K562 (cell line): ENCODE measurements at regions not wholly inside any gene's neighbourhood (a gene's known extent, or its start where the extent isn't known, plus 50 kb on each side); places are given as distances from the start of the nearest gene placed in this dataset.

Experiments
- CLOCK ChIP-seq: fragments of 250-450 bp; sonication (Bioruptor Pico); IDR thresholded peaks from 2 replicates; pipeline ENCODE4 v1.4.0; 2020; ENCODE audit warnings: mild to moderate bottlenecking, moderate library complexity, borderline replicate concordance
- CXXC5 ChIP-seq: fragments of 250-450 bp; sonication (Bioruptor Pico); IDR thresholded peaks from 2 replicates; pipeline ENCODE4 v1.8.0; 2022; ENCODE audit warnings: inconsistent platforms, mild to moderate bottlenecking, moderate library complexity
- EP400 ChIP-seq: fragments of 450-650 bp; IDR thresholded peaks from 2 replicates; pipeline ENCODE4 v1.6.1; 2017; ENCODE audit warnings: antibody characterized with exemption, mild to moderate bottlenecking, moderate library complexity
- HSF4 ChIP-seq: fragments of 250-450 bp; sonication (Bioruptor Pico); IDR thresholded peaks from 2 replicates; pipeline ENCODE4 v2.1.2; 2022; ENCODE audit warnings: mild to moderate bottlenecking, moderate library complexity, borderline replicate concordance
- JUND ChIP-seq, 2 experiments: IDR thresholded peaks; 2 replicates in 1 of 2; 3 replicates in 1 of 2; pipeline ENCODE4 v1.6.1; 2011; ENCODE audit warnings: borderline replicate concordance in 2 of 2, low read depth in 2 of 2, low read length in 2 of 2, improper control_type of control experiment in 1 of 2, missing biosample characterization in 1 of 2, missing genetic modification characterization in 1 of 2, missing genetic modification reagents in 1 of 2
- SMAD4 ChIP-seq: fragments of 250-450 bp; sonication (Bioruptor Pico); conservative IDR thresholded peaks from 2 replicates; pipeline ENCODE4 v1.8.0; 2021; ENCODE audit warnings: inconsistent platforms, mild to moderate bottlenecking, moderate library complexity
- SMC3 ChIP-seq: conservative IDR thresholded peaks from 2 replicates; pipeline ENCODE4 v1.6.1; 2011; ENCODE audit warnings: low read depth, low read length, improper control_type of control experiment; ENCODE audit not compliant: insufficient read depth
- TAF9B ChIP-seq: fragments of 450-650 bp; IDR thresholded peaks from 2 replicates; pipeline ENCODE4 v1.6.1; 2018; ENCODE audit warnings: mild to moderate bottlenecking; ENCODE audit not compliant: partially characterized antibody
- TOE1 ChIP-seq, 2 experiments: fragments of 450-650 bp in 1 of 2; sonication (generic) in 1 of 2; formaldehyde crosslinking in 1 of 2; IDR thresholded peaks; 2 replicates each; pipeline versions ENCODE4 v1.7.1 to v1.8.0; 2016 to 2022; ENCODE audit warnings: borderline replicate concordance in 2 of 2, mild to moderate bottlenecking in 2 of 2, antibody characterized with exemption in 1 of 2, inconsistent platforms in 1 of 2, low read depth in 1 of 2, missing genetic modification reagents in 1 of 2, moderate library complexity in 1 of 2
- TRIM24 ChIP-seq, 2 experiments: fragments of 450-650 bp; IDR thresholded peaks; 2 replicates each; pipeline ENCODE4 v1.6.1; 2016
- ZNF174 ChIP-seq: fragments of 250-450 bp; sonication (Bioruptor Pico); IDR thresholded peaks from 2 replicates; pipeline ENCODE4 v1.4.0; 2020; ENCODE audit warnings: mild to moderate bottlenecking
- ZNF354B ChIP-seq: fragments of 250-450 bp; sonication (Bioruptor Pico); IDR thresholded peaks from 2 replicates; pipeline ENCODE4 v1.4.0; 2020
- ZNF384 ChIP-seq: IDR thresholded peaks from 2 replicates; pipeline ENCODE4 v1.6.1; 2012; ENCODE audit warnings: low read depth, low read length, improper control_type of control experiment
- ZNF75A ChIP-seq: fragments of 450-650 bp; formaldehyde crosslinking; IDR thresholded peaks from 2 replicates; pipeline ENCODE4 v1.4.0; 2020; ENCODE audit warnings: mild to moderate bottlenecking
- TF ChIP-seq, protein P1 (sequence below): sonication (generic); formaldehyde crosslinking; IDR thresholded peaks from 2 replicates; pipeline ENCODE4 v1.8.0; 2022; ENCODE audit warnings: mild to moderate bottlenecking, low read depth, missing genetic modification reagents
- TF ChIP-seq, protein P2 (sequence below): fragments of 250-450 bp; sonication (Bioruptor Pico); IDR thresholded peaks from 2 replicates; pipeline ENCODE4 v1.4.0; 2020; ENCODE audit warnings: mild to moderate bottlenecking, moderate library complexity
- TF ChIP-seq, protein P3 (sequence below): fragments of 450-650 bp; formaldehyde crosslinking; IDR thresholded peaks from 2 replicates; pipeline ENCODE4 v1.4.0; 2020; ENCODE audit warnings: mild to moderate bottlenecking, moderate library complexity

- TF ChIP-seq ZNF354B, result no peak
- TF ChIP-seq ZNF384, result peak; percentile 81
- peak; percentile 4 for TF ChIP-seq TAF9B
- peak; percentile 73 for TF ChIP-seq CXXC5 (CRISPR knock-in tag)
- TF ChIP-seq, protein P1, sequence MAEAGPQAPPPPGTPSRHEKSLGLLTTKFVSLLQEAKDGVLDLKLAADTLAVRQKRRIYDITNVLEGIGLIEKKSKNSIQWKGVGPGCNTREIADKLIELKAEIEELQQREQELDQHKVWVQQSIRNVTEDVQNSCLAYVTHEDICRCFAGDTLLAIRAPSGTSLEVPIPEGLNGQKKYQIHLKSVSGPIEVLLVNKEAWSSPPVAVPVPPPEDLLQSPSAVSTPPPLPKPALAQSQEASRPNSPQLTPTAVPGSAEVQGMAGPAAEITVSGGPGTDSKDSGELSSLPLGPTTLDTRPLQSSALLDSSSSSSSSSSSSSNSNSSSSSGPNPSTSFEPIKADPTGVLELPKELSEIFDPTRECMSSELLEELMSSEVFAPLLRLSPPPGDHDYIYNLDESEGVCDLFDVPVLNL (CRISPR knock-in tag), result no peak
- TF ChIP-seq, protein P2, sequence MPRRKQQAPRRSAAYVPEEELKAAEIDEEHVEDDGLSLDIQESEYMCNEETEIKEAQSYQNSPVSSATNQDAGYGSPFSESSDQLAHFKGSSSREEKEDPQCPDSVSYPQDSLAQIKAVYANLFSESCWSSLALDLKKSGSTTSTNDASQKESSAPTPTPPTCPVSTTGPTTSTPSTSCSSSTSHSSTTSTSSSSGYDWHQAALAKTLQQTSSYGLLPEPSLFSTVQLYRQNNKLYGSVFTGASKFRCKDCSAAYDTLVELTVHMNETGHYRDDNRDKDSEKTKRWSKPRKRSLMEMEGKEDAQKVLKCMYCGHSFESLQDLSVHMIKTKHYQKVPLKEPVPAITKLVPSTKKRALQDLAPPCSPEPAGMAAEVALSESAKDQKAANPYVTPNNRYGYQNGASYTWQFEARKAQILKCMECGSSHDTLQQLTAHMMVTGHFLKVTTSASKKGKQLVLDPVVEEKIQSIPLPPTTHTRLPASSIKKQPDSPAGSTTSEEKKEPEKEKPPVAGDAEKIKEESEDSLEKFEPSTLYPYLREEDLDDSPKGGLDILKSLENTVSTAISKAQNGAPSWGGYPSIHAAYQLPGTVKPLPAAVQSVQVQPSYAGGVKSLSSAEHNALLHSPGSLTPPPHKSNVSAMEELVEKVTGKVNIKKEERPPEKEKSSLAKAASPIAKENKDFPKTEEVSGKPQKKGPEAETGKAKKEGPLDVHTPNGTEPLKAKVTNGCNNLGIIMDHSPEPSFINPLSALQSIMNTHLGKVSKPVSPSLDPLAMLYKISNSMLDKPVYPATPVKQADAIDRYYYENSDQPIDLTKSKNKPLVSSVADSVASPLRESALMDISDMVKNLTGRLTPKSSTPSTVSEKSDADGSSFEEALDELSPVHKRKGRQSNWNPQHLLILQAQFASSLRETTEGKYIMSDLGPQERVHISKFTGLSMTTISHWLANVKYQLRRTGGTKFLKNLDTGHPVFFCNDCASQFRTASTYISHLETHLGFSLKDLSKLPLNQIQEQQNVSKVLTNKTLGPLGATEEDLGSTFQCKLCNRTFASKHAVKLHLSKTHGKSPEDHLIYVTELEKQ (CRISPR knock-in tag), result peak; percentile 24
- TF ChIP-seq TOE1 (IDR thresholded peaks at IDR 0.05; ENCODE audit: borderline replicate concordance), result no peak
- peak; percentile 35; the same call in 1 of the 2 replicates for TF ChIP-seq TOE1 (CRISPR knock-in tag; IDR thresholded peaks at IDR 0.05; ENCODE audit: borderline replicate concordance, low read depth)
- no peak for TF ChIP-seq SMC3
- peak; percentile 85 for TF ChIP-seq SMAD4 (CRISPR knock-in tag)
- TF ChIP-seq CLOCK (CRISPR knock-in tag), result 0 out of 2 replicates have a peak, but pooled peaks have one; percentile 15
- peak; percentile 20; the same call in 1 of the 2 replicates for TF ChIP-seq JUND (IDR thresholded peaks at IDR 0.05; ENCODE audit: borderline replicate concordance, low read depth, low read length)
- TF ChIP-seq JUND (tag; IDR thresholded peaks at IDR 0.05; ENCODE audit: borderline replicate concordance, low read depth, low read length), result peak; percentile 64; the same call in 2 of the 3 replicates
- TF ChIP-seq ZNF174 (CRISPR knock-in tag), result 0 out of 2 replicates have a peak, but pooled peaks have one; percentile 58
- TF ChIP-seq TRIM24 (IDR thresholded peaks at IDR 0.05), result no peak
- TF ChIP-seq, protein P3, sequence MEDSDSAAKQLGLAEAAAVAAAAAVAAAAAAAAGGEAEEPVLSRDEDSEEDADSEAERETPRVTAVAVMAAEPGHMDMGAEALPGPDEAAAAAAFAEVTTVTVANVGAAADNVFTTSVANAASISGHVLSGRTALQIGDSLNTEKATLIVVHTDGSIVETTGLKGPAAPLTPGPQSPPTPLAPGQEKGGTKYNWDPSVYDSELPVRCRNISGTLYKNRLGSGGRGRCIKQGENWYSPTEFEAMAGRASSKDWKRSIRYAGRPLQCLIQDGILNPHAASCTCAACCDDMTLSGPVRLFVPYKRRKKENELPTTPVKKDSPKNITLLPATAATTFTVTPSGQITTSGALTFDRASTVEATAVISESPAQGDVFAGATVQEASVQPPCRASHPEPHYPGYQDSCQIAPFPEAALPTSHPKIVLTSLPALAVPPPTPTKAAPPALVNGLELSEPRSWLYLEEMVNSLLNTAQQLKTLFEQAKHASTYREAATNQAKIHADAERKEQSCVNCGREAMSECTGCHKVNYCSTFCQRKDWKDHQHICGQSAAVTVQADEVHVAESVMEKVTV (CRISPR knock-in tag), result peak; percentile 56
- 0 out of 2 replicates have a peak, but pooled peaks have one; percentile 29 for TF ChIP-seq HSF4 (CRISPR knock-in tag)
- no peak for TF ChIP-seq ZNF75A (CRISPR knock-in tag)
- TF ChIP-seq EP400, result peak; percentile 38
Measured at GRCh38 chr6:146890644-146891434, 292.1 kb downstream of the ADGB start (continued).
